ENCODE measurements at regions not wholly inside any gene's neighbourhood (a gene's known extent, or its start where the extent isn't known, plus 50 kb on each side); places are given as distances from the start of the nearest gene placed in this dataset.

DNA sequence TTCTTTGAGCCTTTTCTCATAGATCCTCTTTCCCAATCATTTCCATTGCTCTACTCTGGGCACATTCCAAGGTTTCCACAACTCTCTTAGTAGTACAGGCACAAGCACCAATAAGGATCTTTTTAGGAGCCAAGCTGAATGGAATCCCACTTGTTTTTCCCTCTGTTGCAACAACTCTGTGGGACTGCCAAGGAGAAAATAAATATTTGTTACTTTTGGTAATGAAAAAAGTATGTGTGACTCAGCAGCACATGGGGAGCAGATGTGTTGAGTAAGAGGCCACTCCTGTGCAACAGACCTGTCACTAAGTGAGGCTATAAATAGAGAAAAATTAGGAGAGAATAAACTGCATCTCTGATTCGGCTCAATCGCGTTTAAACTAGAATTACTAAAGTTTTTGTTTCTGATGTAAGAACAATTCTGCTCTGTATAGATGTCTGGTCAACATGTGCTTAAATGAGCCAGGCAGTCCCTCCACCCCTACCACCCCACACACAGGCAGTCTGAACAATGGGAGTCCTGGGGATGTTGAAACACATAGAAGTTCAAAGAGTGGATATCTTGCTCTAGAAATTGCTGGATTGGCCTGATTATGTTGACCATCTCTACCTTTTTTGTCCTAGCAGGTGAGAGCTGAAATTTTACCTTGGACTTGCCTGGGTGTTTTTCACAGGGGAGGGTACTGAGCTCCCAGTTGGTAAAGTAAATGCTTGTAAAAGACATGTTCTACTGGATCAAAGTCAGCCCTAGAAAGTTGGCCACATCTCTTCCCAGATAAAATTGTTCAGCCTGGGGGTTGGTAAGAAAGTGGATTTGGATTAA, 244.3 kb upstream of the NOVA1 start:
- no peak overlapping the region for H4K12ac ChIP-seq (ENCODE audit: low read depth, low read length)
- H3K27me3 ChIP-seq (ENCODE audit: insufficient read depth, low read length): no peaks in the 10 kb centered on the region
- no peaks in the 10 kb centered on the region for H3K9me3 ChIP-seq (ENCODE audit: insufficient read depth, low read depth, low read length)
- no peak overlapping the region for H4K91ac ChIP-seq (ENCODE audit: low read depth, low read length)
- no peak overlapping the region for H2BK12ac ChIP-seq (ENCODE audit: low read length)
- no peak overlapping the region for H2AK5ac ChIP-seq (ENCODE audit: low read length)
- H3K18ac ChIP-seq (ENCODE audit: low read length): no peak overlapping the region
- no peaks in the 10 kb centered on the region for H3K79me2 ChIP-seq (ENCODE audit: control insufficient read depth, insufficient read depth, low read length, poor library complexity)
- H3K9ac ChIP-seq (ENCODE audit: low read length): no peak overlapping the region
- H3K79me1 ChIP-seq (ENCODE audit: low read length): no peaks in the 10 kb centered on the region
- H2BK120ac ChIP-seq (ENCODE audit: insufficient read depth, low read length, poor library complexity): no peak overlapping the region
- no peak overlapping the region for H2AFZ ChIP-seq (ENCODE audit: insufficient read depth, low read length, poor library complexity)
- no peak overlapping the region for H3K23ac ChIP-seq (ENCODE audit: low read length)
- H3K4me2 ChIP-seq (ENCODE audit: low read length): no peak overlapping the region
- H3K36me3 ChIP-seq (ENCODE audit: control insufficient read depth in 1 of 2, insufficient read depth in 2 of 2, low read length in 2 of 2): no peaks in the 10 kb centered on the region
- no peak overlapping the region for H4K8ac ChIP-seq (ENCODE audit: low read depth, low read length)
- no peak overlapping the region for H3K4me3 ChIP-seq (ENCODE audit: low read depth, low read length)
- no peaks in the 10 kb centered on the region for H3K4me1 ChIP-seq (ENCODE audit: control insufficient read depth in 1 of 2, insufficient read depth in 2 of 2, low read length in 2 of 2)
- no peak overlapping the region for H2BK5ac ChIP-seq (ENCODE audit: low read depth, low read length, poor library complexity)
- peak; percentile 72 to 91 for DNase-seq
- no peak overlapping the region for H3K14ac ChIP-seq (ENCODE audit: low read length)
- WGBS (ENCODE audit: extremely low coverage, insufficient coverage, insufficient read length): no CpG with 5 or more reads among the region's 3 CpGs
- H3K4ac ChIP-seq (ENCODE audit: low read depth, low read length): no peak overlapping the region
- H3K27ac ChIP-seq (ENCODE audit: low read depth, low read length): no peak overlapping the region

DNA sequence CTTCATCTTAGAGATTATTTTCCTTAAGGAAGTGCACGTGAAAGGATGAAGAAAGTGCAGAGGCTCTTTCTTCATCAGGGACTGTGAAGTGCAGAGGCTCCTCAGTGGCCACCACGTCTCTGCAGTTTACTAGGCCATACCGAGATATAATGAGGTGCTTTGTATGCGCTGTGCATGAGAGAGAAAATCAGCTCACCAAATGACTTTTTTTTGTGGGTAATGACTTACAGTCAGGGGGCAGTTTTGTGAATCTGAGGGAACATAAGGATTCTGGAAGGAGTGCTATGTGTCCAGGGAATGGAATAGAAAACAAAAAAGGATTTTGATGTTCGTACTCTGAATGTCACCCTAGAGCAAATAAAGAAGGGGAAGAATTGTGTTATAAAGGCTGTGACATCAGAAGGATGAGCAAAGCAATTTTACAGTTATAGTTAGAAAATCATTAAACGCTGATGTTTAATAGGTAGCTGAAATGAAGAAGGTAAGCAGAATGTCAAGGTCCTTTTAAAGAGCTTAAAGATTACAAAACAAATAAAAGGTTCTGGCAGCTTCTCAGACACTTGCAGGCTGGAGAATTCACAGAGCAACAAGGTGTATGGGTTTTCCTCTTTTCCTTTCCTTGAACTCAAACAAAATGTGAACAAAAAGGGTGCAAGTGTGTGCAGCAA, 247.5 kb upstream of the NOVA1 start:
- Histone ChIP-seq H3K36me3 (ENCODE audit: control insufficient read depth in 1 of 2, insufficient read depth in 2 of 2, low read length in 2 of 2) (no peaks in the 10 kb centered on the region), H3K4me2 (ENCODE audit: low read length) (no peak overlapping the region)

DNA sequence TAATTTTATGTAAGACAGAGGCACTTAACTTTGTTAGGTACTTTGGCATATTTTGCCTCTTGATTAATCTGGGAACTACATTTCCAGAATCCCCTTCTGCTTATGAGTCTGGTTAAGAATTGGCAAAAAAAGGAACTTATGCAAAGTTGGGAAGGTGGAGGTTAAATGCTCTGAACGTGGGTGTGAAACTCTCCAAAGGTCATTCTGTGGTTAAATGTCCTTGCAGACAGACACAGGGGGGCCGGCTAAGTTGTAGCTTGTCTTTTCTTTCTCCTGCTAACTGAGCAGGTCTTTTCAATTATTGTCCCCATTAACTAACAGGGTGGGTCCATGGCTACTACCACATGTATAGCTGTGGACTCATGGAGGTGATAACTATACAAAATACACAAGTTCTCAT, 248.6 kb upstream of the NOVA1 start:
- no peak overlapping the region for H4K8ac ChIP-seq (ENCODE audit: low read depth, low read length)
- H3K23ac ChIP-seq (ENCODE audit: low read length): no peak overlapping the region
- H3K79me2 ChIP-seq (ENCODE audit: control insufficient read depth, insufficient read depth, low read length, poor library complexity): no peaks in the 10 kb centered on the region
- no peak overlapping the region for H3K4ac ChIP-seq (ENCODE audit: low read depth, low read length)
- H4K12ac ChIP-seq (ENCODE audit: low read depth, low read length): no peak overlapping the region
- H2BK5ac ChIP-seq (ENCODE audit: low read depth, low read length, poor library complexity): no peak overlapping the region
- DNase-seq: no peak
- H4K91ac ChIP-seq (ENCODE audit: low read depth, low read length): no peak overlapping the region
- H3K18ac ChIP-seq (ENCODE audit: low read length): no peak overlapping the region
- no peak overlapping the region for H3K27ac ChIP-seq (ENCODE audit: low read depth, low read length)
- no peaks in the 10 kb centered on the region for H3K27me3 ChIP-seq (ENCODE audit: insufficient read depth, low read length)
- H3K79me1 ChIP-seq (ENCODE audit: low read length): no peaks in the 10 kb centered on the region
- no peak overlapping the region for H2BK120ac ChIP-seq (ENCODE audit: insufficient read depth, low read length, poor library complexity)
- H3K9ac ChIP-seq (ENCODE audit: low read length): no peak overlapping the region
- no peak overlapping the region for H2AFZ ChIP-seq (ENCODE audit: insufficient read depth, low read length, poor library complexity)
- H2AK5ac ChIP-seq (ENCODE audit: low read length): no peak overlapping the region
- no peak overlapping the region for H3K14ac ChIP-seq (ENCODE audit: low read length)
- H3K36me3 ChIP-seq (ENCODE audit: control insufficient read depth in 1 of 2, insufficient read depth in 2 of 2, low read length in 2 of 2): no peaks in the 10 kb centered on the region
- H3K4me1 ChIP-seq (ENCODE audit: control insufficient read depth in 1 of 2, insufficient read depth in 2 of 2, low read length in 2 of 2): no peaks in the 10 kb centered on the region
- WGBS (ENCODE audit: extremely low coverage, insufficient coverage, insufficient read length): no CpG with 5 or more reads among the region's 2 CpGs
- H3K4me2 ChIP-seq (ENCODE audit: low read length): no peak overlapping the region
- H3K4me3 ChIP-seq (ENCODE audit: low read depth, low read length): no peak overlapping the region
- no peak overlapping the region for H2BK12ac ChIP-seq (ENCODE audit: low read length)
- H3K9me3 ChIP-seq (ENCODE audit: insufficient read depth, low read depth, low read length): no peaks in the 10 kb centered on the region

More for the DNA sequence above, 247.5 kb upstream of the NOVA1 start:
- peak overlapping the region; percentile 89 for H3K23ac ChIP-seq (ENCODE audit: low read length)
- no peak overlapping the region for H4K12ac ChIP-seq (ENCODE audit: low read depth, low read length)
- H3K79me1 ChIP-seq (ENCODE audit: low read length): no peaks in the 10 kb centered on the region
- H2BK12ac ChIP-seq (ENCODE audit: low read length): no peak overlapping the region
- H4K91ac ChIP-seq (ENCODE audit: low read depth, low read length): no peak overlapping the region
- no peak overlapping the region for H3K18ac ChIP-seq (ENCODE audit: low read length)
- no peaks in the 10 kb centered on the region for H3K79me2 ChIP-seq (ENCODE audit: control insufficient read depth, insufficient read depth, low read length, poor library complexity)
- H3K4ac ChIP-seq (ENCODE audit: low read depth, low read length): no peak overlapping the region
- no peak for DNase-seq
- H2AK5ac ChIP-seq (ENCODE audit: low read length): no peak overlapping the region
- H3K4me3 ChIP-seq (ENCODE audit: low read depth, low read length): no peak overlapping the region
- no peak overlapping the region for H3K9ac ChIP-seq (ENCODE audit: low read length)
- H3K4me1 ChIP-seq (ENCODE audit: control insufficient read depth in 1 of 2, insufficient read depth in 2 of 2, low read length in 2 of 2): no peaks in the 10 kb centered on the region
- no peak overlapping the region for H3K14ac ChIP-seq (ENCODE audit: low read length)
- no CpG with 5 or more reads among the region's 6 CpGs for WGBS (ENCODE audit: extremely low coverage, insufficient coverage, insufficient read length)
- no peaks in the 10 kb centered on the region for H3K27me3 ChIP-seq (ENCODE audit: insufficient read depth, low read length)
- no peak overlapping the region for H3K27ac ChIP-seq (ENCODE audit: low read depth, low read length)
- H2AFZ ChIP-seq (ENCODE audit: insufficient read depth, low read length, poor library complexity): no peak overlapping the region
- H4K8ac ChIP-seq (ENCODE audit: low read depth, low read length): no peak overlapping the region
- no peaks in the 10 kb centered on the region for H3K9me3 ChIP-seq (ENCODE audit: insufficient read depth, low read depth, low read length)
- H2BK120ac ChIP-seq (ENCODE audit: insufficient read depth, low read length, poor library complexity): no peak overlapping the region
- H2BK5ac ChIP-seq (ENCODE audit: low read depth, low read length, poor library complexity): no peak overlapping the region

DNA sequence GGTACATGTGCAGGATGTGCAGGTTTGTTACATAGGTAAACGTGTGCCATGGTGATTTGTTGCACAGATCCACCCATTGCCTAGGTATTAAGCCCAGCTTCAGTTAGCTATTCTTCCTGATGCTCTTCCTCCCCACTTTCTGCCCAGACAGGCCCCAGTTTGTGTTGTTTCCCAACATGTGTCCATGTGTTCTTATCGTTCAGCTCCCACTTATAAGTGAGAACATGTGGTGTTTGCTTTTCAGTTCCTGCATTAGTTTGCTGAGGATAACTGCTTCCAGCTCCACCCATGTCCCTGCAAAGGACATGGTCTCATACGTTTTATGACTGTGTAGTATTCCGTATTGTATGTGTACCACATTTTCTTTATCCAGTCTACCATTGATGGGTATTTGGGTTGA, 251.7 kb upstream of the NOVA1 start:
- Histone ChIP-seq H3K27me3 (ENCODE audit: insufficient read depth, low read length) (no peaks in the 10 kb centered on the region), H3K18ac (ENCODE audit: low read length) (no peak overlapping the region), H2AFZ (ENCODE audit: insufficient read depth, low read length, poor library complexity) (no peak overlapping the region), H4K91ac (ENCODE audit: low read depth, low read length) (no peak overlapping the region), H2AK5ac (ENCODE audit: low read length) (no peak overlapping the region), H3K9ac (ENCODE audit: low read length) (no peak overlapping the region), H2BK120ac (ENCODE audit: insufficient read depth, low read length, poor library complexity) (no peak overlapping the region), H3K79me1 (ENCODE audit: low read length) (no peaks in the 10 kb centered on the region), H3K23ac (ENCODE audit: low read length) (no peak overlapping the region), H3K9me3 (ENCODE audit: insufficient read depth, low read depth, low read length) (no peaks in the 10 kb centered on the region), H3K14ac (ENCODE audit: low read length) (no peak overlapping the region), H3K4me1 (ENCODE audit: control insufficient read depth in 1 of 2, insufficient read depth in 2 of 2, low read length in 2 of 2) (no peaks in the 10 kb centered on the region), H3K27ac (ENCODE audit: low read depth, low read length) (no peak overlapping the region), H2BK12ac (ENCODE audit: low read length) (no peak overlapping the region), H4K8ac (ENCODE audit: low read depth, low read length) (no peak overlapping the region), H3K36me3 (ENCODE audit: control insufficient read depth in 1 of 2, insufficient read depth in 2 of 2, low read length in 2 of 2) (no peaks in the 10 kb centered on the region), H4K12ac (ENCODE audit: low read depth, low read length) (no peak overlapping the region), H3K4me3 (ENCODE audit: low read depth, low read length) (no peak overlapping the region), H3K4ac (ENCODE audit: low read depth, low read length) (no peak overlapping the region), H3K79me2 (ENCODE audit: control insufficient read depth, insufficient read depth, low read length, poor library complexity) (no peaks in the 10 kb centered on the region), H2BK5ac (ENCODE audit: low read depth, low read length, poor library complexity) (no peak overlapping the region), H3K4me2 (ENCODE audit: low read length) (no peak overlapping the region)
- DNase-seq: no peak
- WGBS (ENCODE audit: extremely low coverage, insufficient coverage, insufficient read length): no CpG with 5 or more reads among the region's 4 CpGs
